ENCODE measurements at regions not wholly inside any gene's neighbourhood (a gene's known extent, or its start where the extent isn't known, plus 50 kb on each side); places are given as distances from the start of the nearest gene placed in this dataset.
"Not testable (repeated sequence)": the region's sequence is repeated elsewhere in the genome, so short reads cannot be mapped to it uniquely, and the experiment has no call there.

GRCh38 chr4:114046331-114046730 is 66.9 kb upstream of the ARSJ start (continued):
- TF ChIP-seq, protein P1, sequence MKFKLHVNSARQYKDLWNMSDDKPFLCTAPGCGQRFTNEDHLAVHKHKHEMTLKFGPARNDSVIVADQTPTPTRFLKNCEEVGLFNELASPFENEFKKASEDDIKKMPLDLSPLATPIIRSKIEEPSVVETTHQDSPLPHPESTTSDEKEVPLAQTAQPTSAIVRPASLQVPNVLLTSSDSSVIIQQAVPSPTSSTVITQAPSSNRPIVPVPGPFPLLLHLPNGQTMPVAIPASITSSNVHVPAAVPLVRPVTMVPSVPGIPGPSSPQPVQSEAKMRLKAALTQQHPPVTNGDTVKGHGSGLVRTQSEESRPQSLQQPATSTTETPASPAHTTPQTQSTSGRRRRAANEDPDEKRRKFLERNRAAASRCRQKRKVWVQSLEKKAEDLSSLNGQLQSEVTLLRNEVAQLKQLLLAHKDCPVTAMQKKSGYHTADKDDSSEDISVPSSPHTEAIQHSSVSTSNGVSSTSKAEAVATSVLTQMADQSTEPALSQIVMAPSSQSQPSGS (IDR thresholded peaks at IDR 0.05; ENCODE audit: low read length): no peak

- H3K56ac ChIP-seq (replicated peaks; ENCODE audit: insufficient read length, low read depth, low read length); CTCF ChIA-PET (ENCODE audit: partially characterized antibody); H3K4ac ChIP-seq (replicated peaks; ENCODE audit: insufficient read length, low read depth, low read length); H2AK5ac ChIP-seq (ENCODE audit: low read depth, low read length); H3K9ac ChIP-seq (replicated peaks in 1 of 4; ENCODE audit: extremely low read depth in 1 of 4, low read depth in 3 of 4, low read length in 3 of 4); FAIRE-seq; H3K27ac ChIP-seq (ENCODE audit: low read depth, low read length); DNase-seq (ENCODE audit: low read depth in 1 of 2, low spot score in 2 of 2); H2BK20ac ChIP-seq (ENCODE audit: low read length); H3K4me2 ChIP-seq (ENCODE audit: insufficient read depth in 1 of 2, low read depth in 2 of 2, low read length in 2 of 2); H2BK15ac ChIP-seq (ENCODE audit: low read length); POLR2A ChIA-PET (ENCODE audit: partially characterized antibody); H4K5ac ChIP-seq (ENCODE audit: insufficient read length, low read depth, low read length); H3K4me3 ChIP-seq (ENCODE audit: extremely low read depth in 1 of 4, insufficient read depth in 2 of 4, low read depth in 3 of 4, low read length in 4 of 4); H3K79me2 ChIP-seq (ENCODE audit: control insufficient read depth in 1 of 2, insufficient read depth in 2 of 2, low read length in 2 of 2); H3K23ac ChIP-seq (ENCODE audit: insufficient read length); H4K91ac ChIP-seq (replicated peaks; ENCODE audit: insufficient read length, low read length); H3K27me3 ChIP-seq (replicated peaks in 1 of 4; ENCODE audit: control insufficient read depth in 3 of 4, extremely low read depth in 1 of 4, insufficient read depth in 3 of 4, low read length in 3 of 4); H3K4me1 ChIP-seq (replicated peaks in 1 of 4; ENCODE audit: control insufficient read depth in 3 of 4, insufficient read depth in 4 of 4, low read length in 3 of 4); H4K20me1 ChIP-seq (replicated peaks in 1 of 2; ENCODE audit: control insufficient read depth in 1 of 2, insufficient read depth in 2 of 2, low read length in 2 of 2); H3K36me3 ChIP-seq (ENCODE audit: control insufficient read depth in 2 of 4, insufficient read depth in 4 of 4, low read length in 3 of 4); H3K23me2 ChIP-seq (ENCODE audit: low read depth, low read length); H4K8ac ChIP-seq (ENCODE audit: extremely low read depth, insufficient read depth, low read length); H3K18ac ChIP-seq (ENCODE audit: extremely low read depth, low read length); H2AFZ ChIP-seq (ENCODE audit: low read length); H3K14ac ChIP-seq (ENCODE audit: insufficient read length); H2BK12ac ChIP-seq (ENCODE audit: low read depth, low read length); H3K9me3 ChIP-seq (ENCODE audit: insufficient read depth in 2 of 2, low read depth in 1 of 2, low read length in 1 of 2); H2BK5ac ChIP-seq (ENCODE audit: low read depth, low read length); H3K79me1 ChIP-seq (ENCODE audit: low read depth, low read length); H2BK120ac ChIP-seq (replicated peaks; ENCODE audit: low read depth, low read length): not testable (repeated sequence)
- WGBS, 2 experiments (ENCODE audit: extremely low coverage in 1 of 2, insufficient coverage in 1 of 2, insufficient read length in 1 of 2, insufficient replicate concordance in 2 of 2, low coverage in 1 of 2, low lambda C conversion rate in 2 of 2, missing lambda C conversion rate in 1 of 2): 96% methylated on average over 3 of the region's 3 CpGs; no CpG with 5 or more reads in 1 of the 2 experiments
These were observed 68.7 kb upstream of the ARSJ start for GRCh38 chr4:114048154-114048553.

All from H1 (cell line).